T1000 (cell line): ENCODE measurements at regions not wholly inside any gene's neighbourhood (a gene's known extent, or its start where the extent isn't known, plus 50 kb on each side); places are given as distances from the start of the nearest gene placed in this dataset.
"Not testable (repeated sequence)": the region's sequence is repeated elsewhere in the genome, so short reads cannot be mapped to it uniquely, and the experiment has no call there.

Experiments used
- DNase-seq: peaks from one replicate; lab custom pipeline; 2025; ENCODE audit warnings: mixed read lengths; lab: John Stamatoyannopoulos, UW

DNA sequence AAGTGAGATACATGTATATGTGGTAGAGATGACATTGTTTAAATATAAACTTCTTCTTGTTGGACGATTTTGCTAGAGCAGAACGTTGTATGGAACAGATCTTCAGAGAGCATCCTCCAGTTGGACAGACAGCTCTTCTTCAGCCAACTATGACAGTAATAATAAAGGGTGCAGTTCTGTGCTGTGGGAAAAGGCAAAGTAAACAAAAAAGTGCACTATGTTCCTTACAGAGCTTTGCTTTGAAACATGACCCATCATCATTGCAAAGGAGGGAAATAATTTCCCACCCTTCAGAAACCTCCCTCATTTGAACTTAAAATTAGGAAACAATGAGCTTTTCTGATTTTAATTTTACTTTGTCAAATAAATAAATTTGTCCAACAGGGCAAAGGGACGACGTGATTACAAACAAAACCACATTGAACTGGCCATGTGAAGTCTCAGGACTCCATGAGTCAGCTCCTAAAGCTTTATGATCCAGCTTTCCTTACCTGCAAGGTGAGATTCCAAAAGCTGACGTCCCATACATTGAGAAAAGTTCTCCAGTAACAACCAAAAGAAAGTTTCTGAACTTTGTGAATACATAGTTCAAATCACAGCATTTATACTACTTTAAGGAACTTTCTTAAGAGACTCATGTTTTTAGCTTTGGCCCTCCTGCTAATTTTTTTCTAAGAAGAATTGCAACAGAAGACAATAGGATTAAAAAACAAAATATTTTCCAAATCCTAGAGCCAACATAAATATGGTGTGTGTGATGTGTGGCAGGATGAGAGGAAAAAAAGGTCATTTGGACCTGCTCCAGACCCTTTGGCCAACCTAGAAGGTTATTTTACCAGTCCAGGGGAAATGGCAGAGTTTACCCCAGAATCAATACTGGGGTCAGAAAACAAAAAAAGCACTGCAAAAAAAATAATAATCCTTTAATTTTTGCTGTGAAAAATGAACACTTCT, 565.4 kb upstream of the NRP1 start:
- no peak for DNase-seq

DNA sequence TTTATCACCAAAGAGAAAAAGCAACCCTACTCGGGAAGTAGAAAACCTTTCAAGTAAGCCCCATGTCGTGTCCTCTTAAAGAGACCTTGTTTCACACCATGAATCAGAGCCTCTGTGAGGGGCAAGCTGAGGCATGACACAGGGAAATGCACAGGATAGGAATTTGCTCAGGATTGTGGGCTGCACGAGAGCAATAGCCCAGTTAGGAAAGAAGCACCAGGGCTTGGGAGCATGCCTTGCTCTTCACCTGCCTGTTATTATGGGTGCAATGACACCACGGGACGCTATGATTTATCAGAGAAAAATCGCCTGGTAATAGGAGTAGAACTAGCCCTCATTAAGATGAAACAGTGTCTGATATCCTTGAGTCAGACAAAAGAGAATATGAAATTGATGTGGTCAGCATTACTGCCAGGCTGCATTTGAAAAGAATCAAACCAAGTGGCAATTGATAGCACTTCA, 562.9 kb upstream of the NRP1 start:
- no peak for DNase-seq

DNA sequence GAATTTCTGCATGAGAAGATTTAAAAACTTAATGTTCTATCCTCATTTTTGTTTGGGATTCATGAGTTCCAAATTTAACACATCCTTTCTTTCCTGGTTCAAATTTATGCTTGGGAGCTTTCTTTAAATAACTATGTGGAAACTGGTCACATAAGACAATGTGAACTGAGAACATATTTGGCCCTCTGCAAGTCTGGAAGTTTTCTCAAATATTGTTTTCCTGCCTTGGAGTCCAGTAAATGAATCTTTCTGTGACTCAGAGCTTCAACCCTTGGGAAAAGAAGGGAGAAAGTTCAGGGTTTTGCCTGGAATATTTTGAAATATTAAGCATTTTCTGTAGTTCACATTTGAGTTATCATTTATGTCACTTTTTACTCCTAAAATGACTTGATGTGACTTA, 559.0 kb upstream of the NRP1 start:
- DNase-seq, result no peak

DNA sequence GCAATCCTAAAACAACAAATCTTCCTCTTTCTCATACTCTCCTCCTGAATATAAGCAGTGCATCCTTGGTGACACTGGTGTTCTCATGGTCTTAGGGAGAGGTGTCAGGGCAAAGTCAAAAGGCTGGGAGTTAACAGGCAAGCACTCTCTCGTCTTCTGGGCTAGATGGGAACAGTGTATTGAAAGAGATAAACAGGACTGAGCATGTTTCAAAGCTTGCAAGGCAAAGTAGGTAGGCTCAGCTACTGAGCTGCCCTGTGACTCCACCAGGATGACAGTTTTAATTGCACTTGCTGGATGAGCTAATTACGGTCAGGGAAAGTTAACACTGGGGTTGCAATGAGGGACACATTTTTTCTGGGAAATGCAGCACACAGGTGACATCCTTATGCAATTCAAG, 554.9 kb upstream of the NRP1 start:
- no peak for DNase-seq

DNA sequence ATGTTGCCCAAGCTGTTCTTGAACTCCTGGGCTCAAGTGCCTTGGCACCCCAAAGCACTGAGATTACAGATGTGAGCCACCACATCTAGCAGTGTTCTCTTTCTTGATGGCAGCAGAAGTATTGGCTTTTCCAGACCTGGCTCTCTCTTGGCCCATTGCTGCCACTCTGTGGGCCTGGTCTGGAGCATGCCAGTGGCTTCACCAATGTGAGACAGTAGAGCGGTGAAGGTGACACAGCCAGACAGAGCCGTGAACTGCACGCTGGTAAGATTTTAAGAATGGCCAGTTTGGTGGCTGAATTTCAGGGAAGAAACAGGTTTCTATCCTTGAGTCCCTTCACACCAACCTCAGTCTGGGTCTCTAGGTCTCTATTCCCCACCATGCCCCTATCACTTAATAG, 552.7 kb upstream of the NRP1 start:
- DNase-seq, result no peak

DNA sequence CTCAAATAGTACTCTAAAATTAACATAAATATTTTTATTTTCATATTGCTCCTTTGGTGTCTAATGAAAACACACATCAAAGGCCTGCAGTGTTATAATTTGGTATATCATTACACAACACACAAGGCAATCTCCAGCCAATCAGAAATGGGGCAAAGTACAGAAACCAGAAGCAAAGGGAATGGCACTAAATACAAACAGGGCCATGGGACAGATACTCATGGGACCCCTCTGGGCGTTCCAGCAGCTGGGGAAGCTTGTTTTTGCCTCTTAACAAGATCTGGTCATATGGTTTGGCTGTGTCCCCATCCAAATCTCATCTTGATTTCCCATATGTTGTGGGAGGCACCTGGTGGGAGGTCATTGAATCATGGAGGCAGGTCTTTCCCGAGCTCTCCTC, 551.8 kb upstream of the NRP1 start:
- no peak for DNase-seq

DNA sequence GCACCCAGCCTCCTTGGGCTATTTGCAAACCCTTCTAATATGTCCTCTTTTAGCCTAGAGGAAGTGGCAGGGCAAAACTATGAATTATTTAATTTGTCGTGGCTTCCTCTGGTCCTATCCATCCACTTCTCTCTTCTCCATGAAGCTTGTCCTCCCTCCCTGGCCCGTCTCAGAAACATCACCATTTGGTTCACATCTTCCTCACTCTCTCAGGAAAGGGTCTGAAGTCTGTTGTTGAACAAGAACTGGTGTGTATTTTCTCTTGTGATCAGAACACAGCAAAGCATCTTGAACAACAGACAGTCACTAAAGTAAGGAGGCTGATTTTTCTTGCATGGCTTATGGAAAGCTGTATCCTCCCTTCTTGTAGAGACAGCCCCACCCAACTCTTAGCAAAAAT, 550.1 kb upstream of the NRP1 start:
- no peak for DNase-seq

DNA sequence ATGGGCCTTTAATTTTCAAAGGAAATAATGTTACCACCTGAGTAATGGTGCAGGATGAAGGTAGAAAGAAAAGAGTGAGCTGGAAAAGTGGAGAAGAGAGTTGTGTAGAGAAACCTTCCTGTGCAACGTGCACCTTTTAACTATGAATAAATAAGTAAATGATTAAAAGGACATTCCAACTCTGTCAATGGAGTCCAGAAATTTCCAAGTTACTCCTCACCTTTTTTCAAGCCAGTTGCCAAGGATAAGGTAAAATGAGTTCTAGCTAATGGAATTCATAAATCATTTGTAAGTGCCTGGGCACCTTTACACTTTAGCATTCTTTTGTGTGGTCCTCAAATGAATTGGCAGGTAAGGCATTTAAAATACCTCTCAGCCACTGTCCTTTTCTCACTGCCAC, 549.4 kb upstream of the NRP1 start:
- no peak for DNase-seq

DNA sequence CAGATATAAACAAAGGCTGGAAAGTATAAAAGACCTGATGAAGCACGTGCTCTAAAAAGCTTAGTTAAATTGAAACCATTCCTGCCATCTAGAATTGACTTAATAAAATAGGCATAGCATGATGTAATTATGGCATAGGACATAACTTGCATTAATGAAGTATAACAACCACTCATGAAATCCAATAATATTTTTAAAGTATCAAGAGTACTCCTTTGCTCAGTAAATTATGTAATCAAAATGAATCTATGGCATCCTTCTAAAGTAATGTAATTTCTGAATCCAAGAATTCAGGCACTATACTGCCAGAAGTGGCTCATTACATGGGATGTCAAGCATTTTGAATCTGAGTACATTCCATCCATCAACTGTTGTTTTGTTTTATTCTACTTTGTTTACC, 548.5 kb upstream of the NRP1 start:
- no peak for DNase-seq

DNA sequence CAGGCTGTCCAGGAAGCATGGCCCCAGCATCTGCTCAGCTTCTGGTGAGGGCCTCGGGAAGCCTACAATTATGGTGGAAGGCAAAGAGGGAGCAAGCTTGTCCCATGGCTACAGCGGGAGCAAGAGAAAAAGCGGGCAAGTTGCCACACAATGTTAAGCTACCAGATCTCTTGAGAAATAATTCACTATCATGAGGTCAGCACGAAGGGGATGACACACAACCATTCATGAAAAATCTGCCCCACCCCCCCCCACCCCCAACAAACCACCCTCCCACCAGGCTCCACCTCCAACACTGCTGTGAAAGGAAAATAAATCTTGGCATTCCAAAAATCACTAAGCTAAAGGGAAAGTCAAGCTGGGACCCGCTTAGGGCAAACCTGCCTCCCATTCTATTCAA, 545.8 kb upstream of the NRP1 start:
- no peak for DNase-seq

DNA sequence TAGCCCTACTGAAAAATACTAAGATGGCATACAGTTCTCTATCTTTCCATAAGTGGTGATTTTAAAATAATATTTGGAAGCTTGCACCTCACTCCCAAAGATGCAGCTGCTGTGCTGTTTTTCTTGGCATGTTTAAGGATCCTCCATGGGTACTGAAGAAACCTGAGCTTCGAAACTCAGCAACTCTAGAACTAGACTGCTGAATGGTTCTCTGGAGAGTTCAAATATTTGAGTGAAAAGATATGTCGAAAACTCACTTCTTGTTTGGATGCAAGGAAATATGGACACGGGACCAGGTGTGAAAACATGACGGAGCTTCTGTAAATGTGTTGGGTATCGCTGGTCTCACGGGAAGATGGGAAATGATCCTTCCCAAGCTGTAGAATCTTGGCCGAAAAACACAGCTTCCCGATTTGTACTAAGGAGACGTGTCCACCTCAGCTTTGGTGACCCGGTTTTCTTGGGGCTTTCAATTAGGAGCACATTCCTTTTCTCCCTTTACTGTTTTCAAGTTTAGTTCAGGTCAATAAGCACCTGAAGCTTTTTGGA, 543.8 kb upstream of the NRP1 start:
- no peak for DNase-seq

DNA sequence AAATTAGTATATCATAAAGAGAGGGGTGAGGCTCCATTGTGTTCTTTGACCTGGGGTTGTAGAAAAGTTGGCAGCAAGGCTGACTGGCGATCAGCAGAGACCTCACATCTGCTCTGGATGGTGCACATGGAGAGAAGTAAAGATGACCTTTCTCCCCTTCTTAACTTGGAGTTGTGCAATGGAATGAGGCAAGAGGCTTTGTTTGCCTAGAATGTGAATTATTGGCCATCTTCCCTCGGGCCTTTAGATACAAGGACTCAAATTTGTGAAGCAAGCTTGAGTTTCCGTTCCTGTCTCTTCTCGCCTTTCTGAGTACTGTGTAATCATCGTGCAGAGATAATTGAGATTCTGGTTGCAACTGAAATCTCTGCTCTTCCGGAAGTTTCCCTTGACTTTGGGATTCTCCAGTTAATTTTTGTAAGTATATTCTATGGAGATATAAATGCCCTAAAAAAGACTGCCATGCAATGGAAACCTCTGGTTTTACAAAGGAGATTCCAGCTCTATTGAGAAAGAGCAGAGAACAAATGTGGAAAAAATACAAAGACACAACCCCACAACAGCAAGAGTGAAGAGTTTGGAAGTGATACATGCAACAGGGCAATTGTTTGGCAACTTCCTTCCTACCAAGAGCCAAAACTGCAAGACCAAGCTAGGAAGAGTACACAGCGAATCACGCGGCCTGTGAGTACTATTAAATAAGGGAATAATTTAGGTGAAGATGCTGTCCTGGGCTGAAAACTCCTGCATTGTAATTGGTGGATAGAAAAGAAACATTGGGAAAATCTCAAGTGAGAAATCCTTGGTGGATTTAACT, 542.3 kb upstream of the NRP1 start:
- no peak for DNase-seq

DNA sequence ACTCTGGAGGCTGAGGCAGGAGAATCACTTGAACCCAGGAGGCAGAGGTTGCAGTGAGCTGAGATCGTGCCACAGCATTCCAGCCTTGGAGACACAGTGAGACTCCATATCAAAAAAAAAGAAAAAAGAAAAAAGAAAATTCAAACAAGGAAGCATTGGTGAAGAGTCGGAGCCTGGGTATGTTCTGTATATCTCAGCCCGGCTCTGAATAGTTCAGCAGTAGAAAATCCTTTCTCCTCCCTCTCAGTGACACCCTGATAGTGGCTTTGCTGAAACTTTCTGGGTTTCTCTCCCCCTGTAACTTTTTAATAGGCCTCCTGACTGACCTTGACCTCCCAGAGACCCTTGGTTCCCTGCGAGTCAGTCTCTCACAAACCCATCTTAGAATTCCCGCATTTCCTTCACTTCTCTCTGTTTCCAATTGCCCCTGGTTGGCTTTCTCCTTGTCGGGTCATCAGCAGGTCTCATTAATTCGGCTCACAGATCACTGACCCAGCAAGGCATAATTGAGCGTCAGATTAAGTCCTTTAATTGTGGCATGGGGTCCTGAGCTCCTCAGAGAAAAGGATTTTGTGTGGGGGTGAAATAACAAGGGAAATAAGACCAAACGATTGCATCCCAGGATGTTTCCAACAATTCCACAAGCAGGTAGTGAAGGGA, 541.6 kb upstream of the NRP1 start:
- no peak for DNase-seq

DNA sequence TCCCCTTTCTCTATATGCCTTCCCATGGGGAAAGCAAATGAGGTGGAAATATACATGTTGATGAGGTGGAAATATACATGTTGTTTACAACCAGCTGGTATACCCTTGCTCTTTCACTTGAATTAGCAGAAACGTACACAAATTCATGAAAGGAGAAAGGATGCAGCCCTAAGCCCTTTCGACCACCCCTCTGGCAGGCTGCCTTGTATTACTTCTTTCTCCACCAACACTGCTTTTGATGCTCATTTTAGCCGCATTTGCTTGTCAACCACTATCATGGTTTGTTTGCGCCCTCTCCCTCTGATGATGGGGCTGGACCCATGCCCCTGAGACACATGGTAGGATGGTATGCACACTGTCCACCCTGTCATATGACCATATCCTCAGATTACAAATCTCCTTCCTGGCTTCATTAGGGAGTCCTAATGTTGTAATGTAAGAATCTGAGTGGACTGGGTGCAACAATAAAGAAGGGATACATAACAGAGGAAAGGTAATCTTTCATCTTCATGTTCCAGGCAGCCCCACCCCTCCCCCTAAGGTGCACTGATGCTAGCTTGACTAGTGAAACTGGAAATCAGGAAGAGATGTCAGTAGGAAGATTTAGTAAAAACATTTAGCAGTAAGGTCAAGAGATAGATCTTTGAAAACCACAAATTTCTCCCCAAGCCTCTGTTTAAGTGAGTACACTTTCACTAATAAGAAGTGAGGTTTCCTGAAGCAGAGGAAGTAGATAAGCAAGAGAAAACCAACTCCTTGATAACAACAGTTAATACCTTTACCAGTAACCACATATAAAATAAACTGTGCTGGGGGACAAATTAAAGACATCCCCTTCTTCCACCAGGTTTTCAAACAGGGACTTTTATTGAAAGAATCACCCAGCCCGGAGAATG, 536.8 kb upstream of the NRP1 start:
- DNase-seq, result no peak

DNA sequence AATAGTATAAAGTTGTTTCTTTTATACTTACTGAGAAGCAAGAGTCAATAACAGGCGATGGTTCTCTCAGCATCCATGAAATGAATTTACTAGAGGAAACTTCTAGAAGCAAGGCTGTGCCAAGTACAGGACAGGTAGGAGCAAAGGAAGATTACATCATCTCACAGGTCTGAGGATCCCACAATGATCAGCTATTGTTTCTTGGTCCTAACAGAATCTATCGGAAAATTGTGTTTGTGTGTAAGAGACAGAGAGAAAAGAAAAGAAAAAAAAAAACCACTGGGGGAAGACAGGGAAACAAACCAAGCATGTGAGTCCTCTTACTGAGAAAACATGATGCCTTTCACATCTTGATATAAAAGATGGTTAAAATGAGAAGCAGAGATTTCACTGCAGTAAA, 535.0 kb upstream of the NRP1 start:
- DNase-seq, result no peak

DNA sequence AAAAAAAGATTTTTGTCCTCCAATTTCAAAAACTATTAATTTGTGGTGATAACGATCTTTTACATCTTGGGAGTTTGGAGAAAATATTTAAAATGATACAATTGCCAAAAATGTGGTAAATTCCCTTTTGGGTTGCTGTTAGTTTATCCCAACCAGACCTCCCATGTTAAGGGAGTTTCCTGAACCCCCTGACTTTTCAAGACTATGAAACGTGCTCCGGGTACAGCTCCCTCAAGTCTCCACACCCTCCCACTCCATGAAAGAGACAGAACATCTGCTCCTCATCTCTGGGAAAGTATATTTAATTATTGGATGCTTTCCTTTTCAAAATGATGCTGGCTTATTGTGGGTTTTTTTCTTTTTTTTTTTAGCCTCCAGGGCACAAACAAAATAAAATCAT, 534.6 kb upstream of the NRP1 start:
- no peak for DNase-seq

DNA sequence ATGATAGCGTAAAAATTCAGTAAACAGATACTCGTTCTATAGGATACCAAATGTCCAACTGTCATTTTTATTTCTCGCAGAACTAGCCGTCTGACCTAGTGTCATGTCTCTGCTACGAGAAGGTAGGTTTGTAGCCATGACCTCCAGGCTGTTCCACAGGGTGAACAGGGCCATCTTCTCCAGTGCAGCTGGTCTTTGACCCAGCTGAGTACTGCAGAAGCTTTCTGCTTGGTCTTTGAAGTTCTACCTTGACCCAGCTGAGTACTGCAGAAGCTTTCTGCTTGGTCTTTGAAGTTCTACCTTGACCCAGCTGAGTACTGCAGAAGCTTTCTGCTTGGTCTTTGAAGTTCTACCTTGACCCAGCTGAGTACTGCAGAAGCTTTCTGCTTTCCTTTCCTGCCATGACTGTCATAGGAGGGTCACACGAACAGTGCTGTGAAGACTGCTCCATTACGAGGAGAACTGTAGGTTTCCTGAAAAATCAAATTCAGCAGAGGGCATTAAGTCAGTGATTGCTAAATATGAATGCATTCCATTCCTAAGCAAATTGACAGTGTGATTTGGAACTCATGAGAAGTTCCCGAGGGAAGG, 532.8 kb upstream of the NRP1 start:
- DNase-seq, result not testable (repeated sequence)

DNA sequence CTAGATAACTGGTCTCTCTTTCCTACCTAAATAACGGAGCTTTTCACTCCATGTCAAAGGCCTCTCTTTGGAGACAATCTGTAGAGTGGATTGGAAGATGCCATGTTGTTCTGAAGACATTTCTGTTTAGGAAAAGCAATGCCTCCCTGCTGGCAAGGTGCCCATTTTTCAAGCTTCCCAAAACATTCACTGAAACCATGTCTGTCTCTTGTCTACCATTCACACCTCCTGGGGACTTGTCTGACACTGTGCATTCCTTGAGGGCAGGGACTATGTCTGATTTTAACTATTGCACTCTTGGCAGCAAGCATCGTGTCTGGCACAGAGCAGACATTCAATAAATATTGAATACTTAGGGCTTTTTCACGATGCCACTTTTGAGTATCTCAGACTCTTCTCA, 528.9 kb upstream of the NRP1 start:
- no peak for DNase-seq

DNA sequence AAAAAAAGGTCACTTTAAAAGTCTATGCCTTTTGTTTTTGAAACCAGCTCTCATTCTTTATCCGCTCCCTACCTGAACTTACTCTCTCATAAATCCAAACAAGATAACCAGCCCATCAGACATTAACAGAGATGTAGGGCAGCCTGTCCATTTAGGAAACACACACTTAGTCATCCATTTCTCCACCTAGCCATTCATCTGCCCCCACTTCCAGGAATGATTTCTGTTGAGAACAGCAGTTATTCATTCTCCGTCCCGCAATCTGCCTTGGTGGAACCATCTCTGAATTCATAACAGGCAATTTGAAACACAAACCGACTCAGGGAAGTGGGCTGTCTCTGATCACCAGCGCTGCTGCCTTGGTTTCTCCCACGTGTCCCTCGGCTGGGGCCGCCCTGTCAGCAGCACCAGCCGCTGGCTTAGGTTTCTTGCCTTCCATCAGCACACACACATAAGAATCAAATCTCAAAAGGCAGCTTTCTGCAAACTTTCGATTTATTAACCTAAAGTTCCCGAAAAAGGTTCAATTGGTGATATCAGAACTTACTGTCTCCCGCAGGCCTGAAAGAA, 528.2 kb upstream of the NRP1 start:
- DNase-seq, result no peak

DNA sequence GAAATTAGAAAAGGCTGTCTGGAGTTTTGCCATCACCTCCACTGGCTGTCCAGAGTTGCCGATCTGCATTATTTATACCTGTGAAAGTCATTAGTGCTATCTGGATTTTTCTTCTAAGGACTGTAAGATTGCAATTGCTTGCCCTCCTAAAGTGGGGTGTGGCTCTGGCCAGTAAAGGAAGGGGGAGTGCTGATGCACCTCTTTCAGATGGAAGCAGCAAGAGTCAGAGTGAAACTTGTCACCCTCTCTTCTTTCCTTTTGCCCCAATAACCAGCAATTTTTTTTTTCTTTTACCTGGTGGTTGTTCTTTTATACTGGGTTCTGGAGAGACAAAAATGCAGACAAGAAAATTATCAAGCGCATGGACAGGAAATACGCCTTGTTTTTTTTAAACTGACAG, 527.4 kb upstream of the NRP1 start:
- DNase-seq, result no peak
